ENCODE measurements at regions not wholly inside any gene's neighbourhood (a gene's known extent, or its start where the extent isn't known, plus 50 kb on each side); places are given as distances from the start of the nearest gene placed in this dataset.
A peak's percentile ranks its signal among the peaks of the same experiment; 100 is the strongest.
"Not testable (repeated sequence)": the region's sequence is repeated elsewhere in the genome, so short reads cannot be mapped to it uniquely, and the experiment has no call there.

DNA sequence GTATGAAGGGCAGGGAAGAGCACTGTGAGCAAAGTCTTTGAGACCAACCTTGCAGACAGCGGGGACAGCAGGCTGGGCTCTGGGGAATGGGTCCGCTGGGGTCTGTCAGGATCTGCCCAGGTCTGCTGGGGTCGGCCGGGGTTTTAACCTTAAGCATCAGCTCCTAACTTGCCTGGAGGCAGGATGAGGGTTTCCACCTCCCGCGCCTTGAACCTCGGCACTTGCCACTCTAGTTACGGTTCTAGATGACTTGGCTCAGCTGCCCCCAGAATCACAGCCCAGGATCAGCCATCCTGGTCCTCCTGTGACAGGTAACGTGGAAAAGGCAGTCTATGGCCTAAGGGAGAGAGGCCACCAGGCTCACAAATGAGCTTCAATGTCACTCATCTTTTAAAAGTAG, 50.4 kb upstream of the CACUL1 start:
- DNase-seq = no peak

DNA sequence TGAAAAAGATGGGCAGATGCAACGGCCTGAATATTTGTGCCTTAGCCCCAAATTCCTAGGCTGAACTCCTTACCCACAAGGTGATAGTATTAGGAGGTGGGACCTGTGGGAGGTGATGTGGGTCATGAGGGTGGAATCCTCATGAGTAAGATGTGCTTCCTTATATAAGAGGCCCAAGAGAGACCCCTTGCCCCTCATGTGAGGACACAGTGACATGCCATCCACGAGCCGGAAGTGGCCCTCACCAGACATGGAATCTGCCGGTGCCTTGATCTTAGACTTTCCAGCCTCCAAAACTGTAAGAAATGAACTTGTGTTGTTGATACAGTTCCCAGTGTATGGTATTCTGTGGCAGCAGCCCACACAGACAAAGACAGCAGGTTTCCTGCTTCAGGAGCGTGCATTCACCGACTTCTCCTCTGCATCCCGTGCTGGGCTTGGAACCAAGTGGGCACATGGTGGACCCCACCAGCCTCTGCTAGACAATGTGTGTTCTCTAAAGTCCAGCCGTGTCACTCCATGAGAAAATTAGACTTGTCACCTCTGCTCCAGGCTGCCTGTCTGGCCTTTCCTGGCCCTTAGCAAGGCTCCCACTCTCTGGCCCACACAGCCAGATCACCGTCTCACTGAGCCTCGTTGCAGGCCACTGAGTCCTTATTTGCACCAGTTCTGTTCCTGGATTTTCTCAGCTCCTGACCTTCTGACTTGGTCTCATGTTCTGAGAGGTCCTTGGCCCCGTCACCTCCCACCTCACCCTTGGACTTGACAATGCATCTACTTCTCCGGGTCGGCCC, 52.9 kb upstream of the CACUL1 start:
- DNase-seq = no peak

GRCh38 chr10:118808601-118809356, 54.0 kb upstream of the CACUL1 start:
- DNase-seq = no peak

DNA sequence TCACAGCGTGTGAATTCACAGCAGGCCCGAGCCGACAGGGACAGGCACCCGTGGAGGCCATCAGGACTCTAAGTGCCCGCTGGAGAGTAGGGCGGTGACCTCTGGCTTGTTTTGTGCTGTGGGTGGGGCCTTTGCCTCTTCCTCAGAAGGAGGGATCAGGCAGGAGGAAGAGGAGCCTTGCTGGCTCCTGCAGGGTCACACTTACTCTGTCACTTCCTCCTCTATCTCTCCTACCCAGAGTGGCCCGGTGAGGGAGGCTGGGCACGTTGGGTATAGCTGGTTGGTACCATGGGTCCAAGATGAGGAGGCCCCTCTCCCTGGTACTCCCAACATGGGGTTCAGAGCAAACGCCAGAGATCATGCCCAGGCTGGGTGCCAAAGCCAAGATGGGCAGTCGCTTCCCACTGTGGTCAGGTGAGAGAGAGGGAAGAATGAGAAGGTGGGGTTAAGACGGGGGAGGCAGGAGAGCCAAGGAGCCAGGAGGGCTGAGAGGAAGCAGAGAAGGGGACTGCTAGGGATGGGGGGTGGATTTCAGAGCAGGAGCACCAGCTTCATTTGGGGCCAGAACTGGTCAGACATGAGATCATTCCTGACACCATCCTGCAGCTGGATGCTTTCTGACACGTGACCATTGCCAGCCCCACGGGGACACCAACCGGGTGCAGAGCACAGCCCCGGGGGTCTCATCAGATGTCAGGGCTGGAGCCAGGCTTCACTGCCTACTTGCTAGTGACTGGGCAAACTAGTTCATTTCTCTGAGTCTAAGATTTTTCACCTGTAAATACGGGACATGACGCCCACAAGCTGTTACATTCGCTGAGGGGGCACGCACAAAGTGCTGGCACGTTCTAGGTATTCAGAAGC, 54.8 kb upstream of the CACUL1 start:
- DNase-seq = no peak

GRCh38 chr10:118810796-118811505, 56.2 kb upstream of the CACUL1 start:
- DNase-seq = no peak

DNA sequence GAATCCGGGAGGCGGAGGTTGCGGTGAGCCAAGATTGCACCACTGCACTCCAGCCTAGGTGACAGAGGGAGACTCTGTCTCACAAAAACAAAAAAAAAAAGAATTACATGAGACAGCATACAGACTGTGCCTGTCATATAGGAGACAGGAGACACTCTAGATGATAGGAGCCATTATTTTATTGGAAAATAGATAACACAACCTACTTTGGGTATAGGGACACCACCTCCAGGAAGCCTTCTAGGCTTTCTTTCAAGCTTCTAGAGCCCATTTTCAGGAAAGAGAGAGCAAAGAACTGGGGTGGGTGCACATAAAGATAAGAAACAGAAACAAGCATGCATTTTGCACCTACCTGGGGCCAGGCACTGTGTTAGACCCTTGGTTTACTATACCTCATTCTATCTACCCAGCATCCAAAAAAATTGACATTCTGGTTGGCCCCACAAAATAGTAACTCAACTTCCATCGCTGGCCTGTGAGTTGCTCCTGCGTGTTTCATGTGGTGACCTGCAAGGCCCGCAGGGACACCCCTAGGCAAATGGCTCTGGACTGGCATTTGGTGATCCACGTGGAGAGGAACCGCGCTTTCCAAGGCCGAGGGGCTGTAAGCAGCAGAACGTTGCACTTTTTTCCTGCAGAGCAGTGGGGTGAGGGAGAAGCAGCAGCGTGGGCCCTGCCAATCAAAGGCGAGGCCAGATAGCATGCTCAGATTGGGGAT, 57.1 kb upstream of the CACUL1 start:
- no peak for DNase-seq

DNA sequence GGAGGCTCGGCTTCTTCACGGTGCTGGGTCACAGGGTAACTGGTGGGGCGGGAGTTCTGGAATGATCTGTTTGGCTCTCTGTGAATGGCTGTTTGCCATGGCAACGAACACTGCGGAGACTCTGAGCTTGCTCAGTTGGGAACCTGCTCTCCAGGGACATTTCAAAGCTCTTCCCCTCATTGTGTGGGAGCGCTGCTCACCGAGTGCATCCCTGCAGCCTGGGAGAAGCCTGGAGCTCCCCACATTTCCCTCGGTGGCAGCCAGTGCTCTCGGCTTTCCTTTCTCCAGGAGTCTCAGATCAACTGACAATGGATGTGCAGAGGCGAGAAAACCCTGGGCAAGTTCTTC, 57.6 kb upstream of the CACUL1 start:
- no peak for DNase-seq

GRCh38 chr10:118813001-118813400, 58.2 kb upstream of the CACUL1 start:
- not testable (repeated sequence) for DNase-seq

DNA sequence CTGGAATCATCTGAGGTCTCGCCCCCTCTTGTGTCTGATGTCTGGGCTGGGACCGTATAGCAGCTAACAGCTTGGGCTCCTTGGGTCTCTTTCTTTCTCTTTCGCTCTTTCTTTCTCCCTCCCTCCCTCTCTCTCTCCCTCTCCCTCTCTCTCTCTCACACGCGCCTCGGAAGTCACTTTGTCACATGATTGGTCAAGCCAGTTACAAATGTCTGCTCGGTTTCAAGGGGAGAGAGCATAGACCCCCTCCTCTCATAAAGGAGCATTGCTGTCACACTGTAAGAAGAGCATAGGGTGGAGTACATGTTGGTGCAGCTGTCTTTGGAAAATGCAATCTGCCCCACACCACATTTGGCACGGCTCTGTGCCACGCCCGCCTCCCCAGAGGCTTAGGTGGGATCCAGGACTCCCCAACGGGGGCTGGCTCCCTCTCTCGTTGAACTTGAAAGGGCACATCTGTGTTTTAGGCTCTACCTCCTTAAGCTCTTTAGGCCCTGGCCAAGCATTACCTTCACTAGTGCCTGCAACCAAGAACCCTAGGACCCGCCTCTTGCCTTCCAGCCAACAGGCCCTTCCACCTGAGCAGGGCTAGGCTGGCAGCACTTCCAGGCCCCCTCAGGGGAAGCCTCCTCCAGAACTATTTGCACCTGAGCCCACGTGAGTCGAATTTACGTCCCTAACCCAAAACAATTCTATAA, 61.9 kb upstream of the CACUL1 start:
- DNase-seq = no peak

GRCh38 chr10:118817328-118818068, 62.7 kb upstream of the CACUL1 start:
- DNase-seq = no peak

DNA sequence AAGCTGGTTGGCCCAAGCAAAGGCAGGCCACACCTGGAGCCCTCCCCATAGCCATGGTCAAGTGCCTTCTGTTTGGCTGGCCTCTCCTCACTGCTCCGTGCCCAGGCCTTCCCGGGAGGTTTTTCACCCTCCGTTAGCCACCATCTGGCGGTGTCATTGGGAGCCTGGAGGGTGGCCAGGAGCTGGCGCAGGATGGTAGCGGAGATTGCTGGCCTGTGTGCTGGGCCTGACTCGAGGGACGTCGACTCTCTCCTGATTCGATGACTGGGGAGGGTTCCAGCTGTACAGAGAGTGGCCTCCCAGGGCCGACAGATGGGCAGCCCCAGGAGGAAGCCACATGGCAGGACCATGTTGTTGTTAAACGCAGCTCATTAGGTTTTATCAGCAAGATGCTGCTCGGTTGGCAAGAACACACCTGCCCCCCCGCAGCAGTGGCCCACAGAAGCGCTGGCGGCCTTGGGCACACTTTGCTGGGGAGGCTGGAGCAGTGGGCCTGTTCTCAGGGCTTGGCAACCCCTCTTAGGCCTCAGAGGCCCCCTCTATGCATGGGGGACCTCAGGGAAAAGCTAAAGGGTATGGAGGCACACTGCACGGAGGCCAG, 64.0 kb upstream of the CACUL1 start:
- peak; percentile 97 for DNase-seq

GRCh38 chr10:118820326-118821116, 65.8 kb upstream of the CACUL1 start:
- no peak for DNase-seq

DNA sequence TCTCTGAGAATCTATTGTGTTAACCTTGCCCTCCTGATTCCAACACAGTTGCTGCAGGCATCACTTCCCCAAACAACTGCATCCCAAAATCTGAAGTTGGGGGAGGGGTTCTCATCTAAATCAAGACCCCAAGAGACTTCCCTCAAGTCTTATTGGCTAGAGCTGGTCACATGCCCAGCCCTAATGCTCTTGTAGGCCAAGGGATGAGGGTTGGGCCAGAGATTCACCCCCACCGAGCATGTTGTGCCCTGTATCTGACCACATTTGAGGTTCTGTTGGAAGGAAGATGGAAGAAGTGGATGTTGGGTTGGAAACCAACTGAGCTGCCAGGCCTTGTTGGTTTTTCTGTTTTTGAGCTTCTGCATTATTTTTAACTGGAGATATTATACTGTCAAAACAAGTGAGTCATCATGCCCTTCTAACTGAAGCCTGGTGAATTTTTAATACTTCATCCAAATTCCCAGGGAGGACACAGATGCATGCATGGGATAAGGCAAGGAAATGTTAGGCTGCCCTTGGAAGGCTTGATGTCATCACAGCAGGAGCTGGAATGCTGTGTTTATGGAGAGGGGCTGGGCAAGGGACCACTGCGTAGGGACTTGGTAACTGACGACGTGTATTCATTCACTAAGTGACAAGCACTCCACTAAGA, 68.6 kb upstream of the CACUL1 start:
- DNase-seq = peak; percentile 63

DNA sequence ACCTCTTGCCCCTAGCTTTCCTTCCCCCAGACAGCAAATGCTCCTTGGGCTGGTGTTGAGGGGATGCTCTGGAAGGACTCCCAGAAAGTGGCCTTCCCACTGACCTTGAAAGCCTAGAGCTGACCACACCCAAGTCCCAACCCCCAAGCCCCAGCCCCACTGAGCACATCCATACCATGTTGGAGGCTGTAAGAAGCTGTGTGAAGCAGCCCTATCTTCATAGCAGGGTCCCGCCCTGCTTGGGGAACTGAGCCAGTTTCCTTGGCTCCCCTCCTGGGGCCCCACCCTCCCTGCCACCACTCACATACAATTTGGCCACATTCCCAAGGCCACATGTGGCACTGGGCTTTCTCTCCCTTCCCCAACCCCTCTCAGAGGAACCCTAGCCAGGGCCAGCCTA, 72.3 kb upstream of the CACUL1 start:
- DNase-seq = peak; percentile 22

GRCh38 chr10:118827466-118828155, 72.8 kb upstream of the CACUL1 start:
- no peak for DNase-seq

- no peak for DNase-seq
Measured at GRCh38 chr10:118832241-118832651, 77.5 kb upstream of the CACUL1 start.

- DNase-seq = not testable (repeated sequence)
Measured at GRCh38 chr10:118834370-118834769, 79.6 kb upstream of the CACUL1 start.

DNA sequence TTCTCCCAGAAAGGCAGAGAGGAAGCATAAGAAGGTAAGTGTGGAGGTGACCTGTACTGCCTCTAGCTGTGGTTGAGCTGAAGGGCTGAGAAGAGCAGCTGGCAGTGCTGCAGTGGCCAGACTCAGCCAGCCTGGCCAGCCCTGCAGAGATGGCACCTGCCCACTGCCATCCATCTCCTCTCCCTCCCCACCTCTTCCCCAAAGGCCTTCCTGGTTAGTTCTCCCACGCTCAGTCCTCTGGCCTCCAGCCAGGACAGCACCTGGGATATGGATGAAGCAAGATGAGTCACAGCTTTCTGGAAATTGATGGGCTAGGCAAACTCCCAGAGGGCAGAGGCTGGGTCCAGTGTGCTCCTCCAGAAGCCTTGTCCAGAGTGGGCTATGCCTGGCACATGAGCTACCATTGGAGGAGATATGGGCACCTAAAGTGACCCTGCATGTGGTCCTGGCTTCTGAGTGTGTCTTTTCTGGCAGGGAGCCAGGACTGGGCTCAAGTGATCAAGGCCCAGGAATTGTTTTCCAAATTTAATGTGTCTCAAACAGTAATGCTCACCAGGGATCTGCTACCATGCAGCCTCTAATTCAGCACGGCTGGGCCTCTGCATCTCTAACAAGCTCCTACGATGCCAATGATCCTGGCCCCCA, 81.0 kb upstream of the CACUL1 start:
- no peak for DNase-seq
